Right lobe of liver (tissue), 6 donors: ENCODE measurements at regions not wholly inside any gene's neighbourhood (a gene's known extent, or its start where the extent isn't known, plus 50 kb on each side); places are given as distances from the start of the nearest gene placed in this dataset.

Experiments
- ATAC-seq, 4 donors: fragments of 200-7000 bp; cut with Tn5 transposase; one replicate each; pipeline ENCODE4 v1.9.1; 2020; ENCODE audit warnings: mild to moderate bottlenecking in 4 of 4, moderate library complexity in 4 of 4
- DNase-seq, 3 donors: peaks; one replicate each; pipeline ENCODE4 v3.0.0-alpha.2; 2020
- H3K27ac ChIP-seq, 3 donors: fragments of 200-600 bp; one replicate each; pipeline ENCODE4 v1.8.0; 2022
- H3K27me3 ChIP-seq, 2 donors: fragments of 200-600 bp; one replicate each; pipeline ENCODE4 v1.8.0; 2022
- H3K36me3 ChIP-seq, 4 donors: fragments of 200-600 bp; sonication (generic) in 1 of 4; one replicate each; pipeline versions ENCODE4 v1.5.1 to v1.8.0; 2017 to 2022; ENCODE audit warnings: control low read depth in 1 of 4
- H3K4me1 ChIP-seq, 4 donors: fragments of 200-600 bp; sonication (generic) in 1 of 4; one replicate each; pipeline versions ENCODE4 v1.5.1 to v1.8.0; 2017 to 2022; ENCODE audit warnings: control low read depth in 1 of 4
- H3K4me3 ChIP-seq, 3 donors: fragments of 200-600 bp; one replicate each; pipeline ENCODE4 v1.8.0; 2022
- H3K9me3 ChIP-seq, 4 donors: fragments of 200-600 bp; sonication (generic) in 1 of 4; one replicate each; pipeline versions ENCODE4 v1.5.1 to v1.8.0; 2017 to 2022; ENCODE audit warnings: control low read depth in 1 of 4
- CTCF ChIP-seq, 4 donors: fragments of 200-600 bp in 3 of 4; fragments of 450-650 bp in 1 of 4; IDR thresholded peaks; one replicate each; pipeline versions ENCODE4 v1.5.1 to v1.8.0; 2016 to 2022; ENCODE audit warnings: antibody characterized with exemption in 4 of 4, mild to moderate bottlenecking in 2 of 4
- POLR2A ChIP-seq: fragments of 450-650 bp; IDR thresholded peaks from one replicate; pipeline ENCODE4 v1.6.1; 2017; ENCODE audit warnings: antibody characterized with exemption, mild to moderate bottlenecking
- whole genome bisulfite sequencing: methylation state at CpG from one replicate; pipeline ENCODE4 v1.1.6; 2018; ENCODE audit warnings: low coverage, low lambda C conversion rate; ENCODE audit not compliant: insufficient coverage; ENCODE audit errors: missing lambda C conversion rate; 5-methylcytosine and 5-hydroxymethylcytosine counted together
- intact Hi-C, 2 donors: fragments of 100-400 bp; cut with DNase I; formaldehyde crosslinking; loops; one replicate each; pipeline versions ENCODE4 v1.11.2 to v1.14.1; 2022
- donor health status: DM: no; HTN: yes; CAD: no.
- donor health status: DM: no; HTN: no; CAD: no.
- donor health status: DM: no; HTN: no; CAD: no.
- donor health status: DM: no; HTN: yes; CAD: no.
- donor health status: DM: no; HTN: yes; CAD: no.

GRCh38 chr12:75747572-75748021, 236.2 kb upstream of the KRR1 start:
- TF ChIP-seq POLR2A (no peak), CTCF (IDR thresholded peaks at IDR 0.05) (no peak)
- ATAC-seq (no peak), DNase-seq (no peak)
- H3K4me1 ChIP-seq, result peaks cover 0 to 21% (median 7%) of the 10 kb centered on the region in 4 donors
- 80% methylated on average over 1 of the region's 1 CpG for WGBS
- no peaks in the 10 kb centered on the region for H3K36me3 ChIP-seq
- no peak overlapping the region for H3K27ac ChIP-seq
- intact Hi-C loops, result no loop called here
- H3K9me3 ChIP-seq, result no peaks in the 10 kb centered on the region
- H3K4me3 ChIP-seq, result no peak overlapping the region
- H3K27me3 ChIP-seq, result no peaks in the 10 kb centered on the region

GRCh38 chr12:75746621-75747020, 235.2 kb upstream of the KRR1 start:
- no peak overlapping the region for H3K4me3 ChIP-seq
- TF ChIP-seq POLR2A (no peak), CTCF (IDR thresholded peaks at IDR 0.05) (no peak)
- no peak for ATAC-seq
- 80% methylated on average over 4 of the region's 4 CpGs for WGBS
- no peak overlapping the region for H3K27ac ChIP-seq
- intact Hi-C loops, result no loop called here
- no peak for DNase-seq
- no peaks in the 10 kb centered on the region for H3K9me3 ChIP-seq
- peaks cover 0 to 12% (median 4%) of the 10 kb centered on the region in 4 donors for H3K4me1 ChIP-seq
- H3K27me3 ChIP-seq, result no peaks in the 10 kb centered on the region
- H3K36me3 ChIP-seq, result no peaks in the 10 kb centered on the region

- 44% methylated on average over 1 of the region's 1 CpG for WGBS
Measured at GRCh38 chr12:75744607-75745256, 233.3 kb upstream of the KRR1 start.

GRCh38 chr12:75742961-75743360, 231.6 kb upstream of the KRR1 start:
- H3K27me3 ChIP-seq, result no peaks in the 10 kb centered on the region
- no peak overlapping the region for H3K4me3 ChIP-seq
- no peak overlapping the region for H3K27ac ChIP-seq
- H3K36me3 ChIP-seq, result no peaks in the 10 kb centered on the region
- no peak for TF ChIP-seq CTCF (IDR thresholded peaks at IDR 0.05)
- no peak for TF ChIP-seq POLR2A
- no peaks in the 10 kb centered on the region for H3K9me3 ChIP-seq
- DNase-seq (no peak), ATAC-seq (no peak)
- intact Hi-C loops, result no loop called here
- 78% methylated on average over 1 of the region's 1 CpG for WGBS
- H3K4me1 ChIP-seq, result no peaks in the 10 kb centered on the region

More at GRCh38 chr12:75744607-75745256, 233.3 kb upstream of the KRR1 start:
- Histone ChIP-seq H3K9me3 (no peaks in the 10 kb centered on the region), H3K4me1 (no peaks in the 10 kb centered on the region), H3K36me3 (no peaks in the 10 kb centered on the region), H3K27me3 (no peaks in the 10 kb centered on the region), H3K27ac (no peak overlapping the region), H3K4me3 (no peak overlapping the region)
- TF ChIP-seq CTCF (IDR thresholded peaks at IDR 0.05) (no peak), POLR2A (no peak)
- DNase-seq, result no peak
- intact Hi-C loops, result no loop called here
- ATAC-seq, result no peak
